GM21723 (cell line): ENCODE measurements at regions not wholly inside any gene's neighbourhood (a gene's known extent, or its start where the extent isn't known, plus 50 kb on each side); places are given as distances from the start of the nearest gene placed in this dataset.
"Not testable (repeated sequence)": the region's sequence is repeated elsewhere in the genome, so short reads cannot be mapped to it uniquely, and the experiment has no call there.

Experiments used
- ATAC-seq: cut with Tn5 transposase; IDR thresholded peaks from one replicate; pipeline ENCODE4 v1.9.1; 2021; ENCODE audit warnings: mild to moderate bottlenecking, moderate library complexity; ENCODE audit not compliant: unreplicated experiment

DNA sequence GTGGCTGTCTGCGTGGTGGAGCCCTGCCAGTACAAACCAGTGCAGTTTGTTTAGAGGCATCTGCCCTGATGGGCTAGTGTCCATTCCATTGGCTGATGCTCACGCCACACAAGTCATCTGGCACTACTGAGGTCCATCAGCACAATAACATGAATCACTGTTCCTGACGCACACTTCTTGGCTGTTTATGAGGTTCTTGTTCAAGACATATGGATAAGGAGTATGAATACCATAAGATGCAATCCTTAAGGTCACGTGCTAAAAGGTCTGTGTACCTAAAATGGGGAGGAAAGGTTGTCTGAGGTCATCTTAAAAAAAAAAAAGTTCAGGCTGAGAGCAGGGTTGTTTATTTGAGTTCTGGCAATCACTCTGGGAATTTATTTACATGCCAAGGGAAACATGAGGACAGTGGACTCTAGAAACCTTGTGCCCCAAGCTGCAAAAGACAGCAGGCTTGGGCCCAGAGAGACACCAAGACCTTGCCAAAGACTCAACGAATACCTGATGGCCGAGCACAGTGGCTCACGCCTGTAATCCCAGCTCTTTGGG is 54.1 kb upstream of the SHLD1 start:
- no peak for ATAC-seq

DNA sequence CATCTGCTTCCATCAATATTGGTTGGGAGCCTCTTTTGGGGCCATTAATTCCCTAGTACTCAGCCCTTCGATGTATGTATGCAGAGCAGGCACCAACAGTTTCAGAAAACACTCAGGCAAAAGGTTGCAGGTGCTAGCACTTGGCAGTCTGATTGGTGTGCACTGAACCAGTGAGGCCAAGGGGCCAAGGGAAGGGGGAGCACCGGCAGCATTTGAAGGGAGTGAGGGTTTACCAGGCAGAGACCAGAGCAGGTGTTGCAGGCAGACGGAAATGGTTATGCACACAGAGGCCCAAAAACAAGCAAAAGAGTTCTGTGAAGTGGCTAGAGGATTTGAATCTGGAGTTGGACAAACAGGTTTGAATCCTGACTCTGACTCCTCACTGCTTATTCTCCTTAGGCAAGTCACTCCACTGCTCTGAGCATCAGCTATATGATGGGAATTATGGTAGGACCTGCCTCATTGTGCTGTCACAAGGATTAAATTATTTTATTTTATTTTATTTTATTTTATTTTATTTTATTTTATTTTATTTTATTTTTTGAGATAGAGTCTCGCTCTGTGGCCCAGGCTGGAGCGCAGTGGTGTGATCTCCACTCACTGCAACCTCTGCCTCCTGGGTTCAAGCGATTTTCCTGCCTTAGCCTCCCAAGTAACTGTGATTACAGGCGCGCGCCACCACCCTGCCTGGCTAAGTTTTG is 58.1 kb upstream of the SHLD1 start:
- peak; percentile 99 for ATAC-seq

DNA sequence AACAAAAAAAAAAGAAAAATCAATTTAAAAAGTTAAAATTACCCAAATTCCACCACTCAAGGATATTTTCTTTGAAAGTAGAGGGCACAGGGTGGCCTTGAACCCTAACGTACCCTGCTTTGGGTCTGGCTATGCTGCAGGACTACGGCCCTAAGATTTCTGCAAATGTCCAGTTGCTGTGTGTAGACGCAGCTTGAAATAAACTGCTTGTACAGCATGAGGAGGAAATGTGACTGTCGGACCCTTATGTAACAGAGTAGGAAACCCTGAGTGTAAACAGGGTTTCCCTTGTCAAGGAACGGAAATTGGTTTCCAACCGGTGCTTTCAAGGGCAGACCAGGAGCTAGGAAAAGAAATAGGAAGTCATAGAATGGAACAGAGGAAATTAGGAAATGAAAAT is 60.7 kb upstream of the SHLD1 start:
- no peak for ATAC-seq

DNA sequence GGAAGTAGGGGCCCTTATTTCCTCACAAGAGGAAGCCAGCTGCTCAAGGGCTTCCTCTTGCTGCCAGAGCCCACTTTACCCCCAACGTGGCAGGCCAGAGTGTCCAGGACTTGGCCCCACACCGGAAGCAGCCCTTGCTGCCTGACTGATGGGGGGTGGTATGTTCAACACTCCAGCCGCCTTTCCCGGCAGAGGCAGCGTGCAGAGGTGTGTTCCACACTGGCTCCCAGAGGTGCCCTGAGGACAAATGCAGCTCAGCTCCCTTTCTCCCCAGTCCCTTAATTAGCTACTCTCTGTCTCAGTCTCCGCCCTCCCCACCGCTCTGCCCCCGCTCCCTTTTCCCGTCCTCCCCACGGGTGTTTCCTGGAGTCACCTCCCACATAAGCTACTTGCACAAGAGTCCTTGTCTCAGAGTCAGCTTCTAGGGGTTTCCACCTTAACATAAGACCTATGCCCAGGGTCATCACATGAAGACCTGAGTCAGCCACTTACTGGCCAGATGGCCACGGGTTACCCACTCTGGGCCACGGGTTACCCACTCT is 61.7 kb upstream of the SHLD1 start:
- ATAC-seq, result no peak

DNA sequence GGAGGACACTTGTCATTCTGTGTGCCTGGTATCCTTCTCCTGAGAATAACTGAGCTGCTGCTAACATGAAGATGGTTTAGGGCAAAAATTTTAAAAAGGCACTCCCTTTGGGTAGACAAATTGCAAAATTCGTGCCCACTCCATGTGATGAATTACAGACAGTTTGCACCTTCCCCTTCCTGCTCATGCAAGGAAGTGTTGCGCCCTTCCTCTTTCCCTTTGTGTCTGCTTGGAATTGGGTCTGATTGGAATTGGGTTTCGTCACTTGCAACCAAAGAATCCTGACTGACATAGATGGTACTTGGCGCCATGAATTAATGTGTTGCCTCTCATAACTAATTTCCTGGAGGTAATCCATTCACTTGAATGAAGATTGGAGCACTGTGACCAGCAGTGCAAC is 62.3 kb upstream of the SHLD1 start:
- no peak for ATAC-seq

DNA sequence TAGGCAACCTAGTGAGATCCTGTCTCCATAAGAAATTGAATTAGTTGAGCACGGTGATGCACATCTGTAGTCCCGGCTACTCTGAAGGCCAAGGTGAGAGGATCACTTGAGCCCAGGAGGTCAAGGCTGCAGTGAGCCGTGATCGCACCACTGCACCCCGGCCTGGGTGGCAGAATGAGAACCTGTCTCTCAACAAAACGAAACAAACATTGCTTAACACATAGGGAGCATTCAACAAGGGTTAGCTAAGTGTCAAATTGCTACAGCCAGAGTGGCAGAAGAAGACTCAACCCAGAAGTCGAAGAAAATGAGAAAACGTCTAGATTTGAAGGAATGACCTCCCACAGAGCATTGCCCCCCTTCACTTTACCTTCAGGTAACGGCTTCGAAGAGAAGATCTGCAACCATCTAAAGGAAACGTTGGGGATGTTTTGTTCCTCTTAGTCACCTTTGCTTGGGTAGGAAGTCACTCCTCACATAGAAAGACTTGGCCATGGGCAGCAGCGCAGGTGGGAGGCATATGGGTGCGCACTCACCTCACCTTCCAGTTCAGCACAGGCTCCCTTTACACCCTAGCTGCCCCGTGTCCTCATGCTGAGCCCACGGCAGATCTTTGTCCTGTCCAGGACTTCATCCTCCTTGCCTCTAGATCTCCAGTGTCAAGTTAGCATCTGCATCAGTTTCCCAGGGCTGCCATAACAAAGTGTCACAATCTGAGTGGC is 63.7 kb upstream of the SHLD1 start:
- no peak for ATAC-seq

DNA sequence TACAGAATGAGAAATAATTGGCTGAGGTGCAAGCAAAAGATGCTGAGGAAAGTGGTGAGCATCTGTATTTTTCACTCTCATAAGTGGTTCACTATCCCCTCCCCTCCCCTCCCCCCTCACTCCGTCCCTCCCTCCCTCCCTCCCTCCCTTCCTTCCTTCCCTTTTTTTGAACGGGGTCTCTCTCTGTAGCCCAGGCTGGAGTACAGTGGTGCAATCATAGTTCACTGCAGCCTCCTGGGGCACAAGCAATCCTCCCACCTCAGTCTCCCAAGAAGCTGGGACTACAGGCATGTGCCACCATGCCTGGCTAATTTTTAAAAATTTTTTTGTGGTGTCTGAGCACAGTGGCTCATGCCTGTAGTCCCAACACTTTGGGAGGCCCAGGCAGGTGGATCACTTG is 67.6 kb upstream of the SHLD1 start:
- ATAC-seq, result not testable (repeated sequence)

DNA sequence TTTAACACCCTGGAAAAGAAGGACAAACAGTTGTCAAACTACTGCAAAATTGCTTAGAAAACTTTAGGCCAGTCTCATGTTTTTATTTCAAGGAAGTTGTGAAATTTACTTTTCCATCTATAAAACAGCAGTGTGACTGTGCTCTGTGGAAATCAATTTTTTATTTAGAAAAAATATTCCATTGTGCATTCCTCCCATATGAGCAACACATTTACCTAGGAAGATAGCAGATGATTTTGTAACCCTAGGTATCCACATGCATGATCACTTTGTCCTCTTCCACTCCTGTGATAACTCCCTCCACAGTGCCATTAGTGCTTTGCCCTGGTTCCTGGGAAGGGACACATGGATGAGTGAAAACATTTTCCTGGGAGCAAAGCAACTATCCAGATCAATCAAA is 69.4 kb upstream of the GPCPD1 start:
- no peak for ATAC-seq

DNA sequence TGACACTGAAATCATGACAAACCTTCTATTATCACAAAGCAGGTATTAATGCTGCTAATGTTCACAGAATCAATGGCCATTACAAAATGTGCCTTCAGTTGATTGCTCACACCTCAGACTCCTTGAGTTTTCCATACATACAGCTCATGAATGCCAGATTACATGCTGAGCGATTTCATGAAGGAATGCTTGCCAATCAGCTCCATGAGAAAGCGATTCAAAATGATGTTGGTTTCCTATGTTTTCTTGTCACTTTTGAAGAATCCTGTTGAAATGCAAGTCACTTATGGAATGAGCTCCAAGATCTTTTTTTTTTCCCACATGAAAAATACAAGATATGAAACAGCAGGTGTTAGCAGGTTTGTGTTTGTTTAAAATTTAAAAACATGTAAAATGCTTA is 68.0 kb upstream of the GPCPD1 start:
- ATAC-seq, result no peak

DNA sequence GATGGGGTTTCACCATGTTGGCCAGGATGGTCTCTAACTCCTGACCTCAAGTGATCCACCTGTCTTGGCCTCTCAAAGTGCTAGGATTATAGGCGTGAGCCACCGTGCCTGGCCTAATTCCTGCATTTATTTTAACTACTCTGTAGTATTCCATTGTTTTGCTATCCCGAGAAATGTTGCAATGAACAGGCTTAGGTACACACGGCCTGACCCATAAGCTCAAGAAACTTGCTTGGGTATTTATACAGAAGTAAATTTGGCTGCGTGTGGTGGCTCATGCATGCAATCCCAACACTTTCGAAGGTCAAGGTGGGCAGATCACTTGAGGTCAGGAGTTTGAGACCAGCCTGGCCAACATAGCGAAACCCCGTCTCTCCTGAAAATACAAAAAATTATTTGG is 67.1 kb upstream of the GPCPD1 start:
- not testable (repeated sequence) for ATAC-seq

DNA sequence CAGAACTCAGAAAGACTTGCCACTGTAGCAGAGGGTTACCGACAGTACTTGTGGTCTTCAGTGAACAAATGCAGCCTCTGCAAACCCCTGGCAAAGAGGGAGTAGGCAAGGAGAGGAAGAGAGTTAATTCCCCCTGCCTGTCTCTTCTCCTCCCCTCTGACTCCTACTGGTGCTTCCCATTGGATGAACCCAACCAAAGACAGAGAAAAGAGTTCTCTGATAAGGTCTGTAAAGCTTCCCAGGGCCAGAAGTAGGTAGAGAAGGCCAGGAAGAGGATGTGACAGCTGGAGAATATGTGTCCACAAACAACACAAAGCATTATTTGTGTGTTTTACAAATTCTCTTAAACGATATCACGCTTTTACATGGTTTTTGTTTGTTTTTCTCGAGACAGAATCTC is 66.6 kb upstream of the GPCPD1 start:
- ATAC-seq, result no peak

DNA sequence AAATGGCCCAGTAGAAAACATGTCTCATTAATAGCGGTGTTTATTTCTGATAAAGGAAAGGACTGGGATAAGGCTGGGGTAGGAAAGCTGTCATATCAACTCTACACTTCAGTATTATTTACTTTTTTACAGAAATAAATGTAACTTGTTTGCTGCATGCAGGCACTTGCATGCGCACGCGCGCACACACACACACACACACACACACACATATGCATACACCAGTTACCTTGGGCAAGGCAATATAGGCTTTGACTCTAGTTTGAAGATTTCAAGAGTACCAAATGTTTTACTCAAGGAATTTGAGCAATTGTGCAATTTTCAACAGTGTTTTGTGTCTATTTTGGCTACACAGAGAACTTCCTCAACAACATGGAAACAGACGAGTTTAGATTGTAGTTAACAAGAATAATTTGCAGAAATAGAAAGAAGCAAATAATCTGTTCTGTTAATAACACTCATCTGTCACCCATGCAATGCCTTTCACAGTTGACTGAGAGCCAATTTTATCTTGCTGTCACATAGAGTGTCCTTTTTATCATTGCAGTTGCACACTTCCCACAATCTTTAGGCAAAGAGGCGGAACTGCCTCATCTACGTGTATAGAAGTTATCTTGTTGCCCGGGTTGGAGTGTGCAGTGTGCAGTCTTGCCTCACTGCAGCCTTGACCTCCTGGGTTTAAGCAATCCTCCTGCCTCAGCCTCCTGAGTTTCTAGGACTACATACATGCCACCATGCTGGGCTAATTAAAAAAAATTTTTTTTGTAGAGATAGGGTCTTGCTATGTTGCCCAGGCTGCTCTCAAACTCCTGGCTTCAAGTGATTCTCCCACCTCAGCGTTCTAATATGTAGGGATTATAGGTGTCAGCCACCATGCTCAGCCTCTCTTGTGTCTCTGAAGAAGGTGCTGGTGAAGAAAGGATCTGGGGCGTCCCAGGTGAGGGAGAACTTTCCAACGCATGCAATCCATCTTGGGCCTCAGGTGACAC is 64.6 kb upstream of the GPCPD1 start:
- ATAC-seq, result no peak

DNA sequence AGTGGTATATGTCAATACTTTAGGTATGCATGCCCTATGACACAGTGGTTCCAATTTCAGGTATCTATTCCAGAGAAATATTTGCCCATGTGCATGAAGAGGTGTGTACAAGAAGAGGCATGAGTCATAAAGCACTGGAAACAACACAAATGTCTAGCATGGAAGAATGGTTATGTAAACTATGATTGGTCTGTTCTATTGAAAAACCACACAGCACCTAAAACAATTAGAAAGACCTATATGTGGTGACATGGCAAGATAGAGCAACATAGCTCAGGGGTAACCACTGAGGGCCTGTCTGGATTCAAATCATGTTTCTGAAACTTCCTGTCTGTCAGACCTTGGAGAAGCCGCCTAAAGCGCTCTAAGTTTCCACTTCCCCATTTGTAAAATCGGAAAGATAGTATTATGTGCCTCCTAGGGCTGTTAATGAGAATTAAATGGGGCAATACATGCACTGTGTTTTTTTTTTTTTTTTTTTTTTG is 63.4 kb upstream of the GPCPD1 start:
- peak; percentile 92 for ATAC-seq

DNA sequence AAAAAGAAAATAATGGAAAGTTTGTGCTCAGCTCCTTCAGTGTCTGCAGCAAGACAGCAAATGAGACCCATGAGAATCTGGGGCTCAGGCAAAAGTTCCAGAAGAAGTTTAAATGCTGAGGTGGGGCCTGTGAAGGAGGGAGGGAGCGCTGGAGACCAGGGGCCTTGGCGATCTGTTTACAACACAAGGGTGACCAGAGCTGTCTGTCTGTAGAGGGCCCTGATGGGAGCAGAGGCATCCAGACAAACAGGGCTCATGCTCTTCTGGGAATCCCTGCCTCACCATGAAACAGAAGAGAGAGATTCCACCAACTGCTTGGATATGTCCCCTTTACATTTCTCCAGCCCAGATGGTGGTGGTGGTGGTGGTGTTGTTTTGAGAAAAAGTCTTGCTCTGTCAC is 60.1 kb upstream of the GPCPD1 start:
- ATAC-seq, result no peak

DNA sequence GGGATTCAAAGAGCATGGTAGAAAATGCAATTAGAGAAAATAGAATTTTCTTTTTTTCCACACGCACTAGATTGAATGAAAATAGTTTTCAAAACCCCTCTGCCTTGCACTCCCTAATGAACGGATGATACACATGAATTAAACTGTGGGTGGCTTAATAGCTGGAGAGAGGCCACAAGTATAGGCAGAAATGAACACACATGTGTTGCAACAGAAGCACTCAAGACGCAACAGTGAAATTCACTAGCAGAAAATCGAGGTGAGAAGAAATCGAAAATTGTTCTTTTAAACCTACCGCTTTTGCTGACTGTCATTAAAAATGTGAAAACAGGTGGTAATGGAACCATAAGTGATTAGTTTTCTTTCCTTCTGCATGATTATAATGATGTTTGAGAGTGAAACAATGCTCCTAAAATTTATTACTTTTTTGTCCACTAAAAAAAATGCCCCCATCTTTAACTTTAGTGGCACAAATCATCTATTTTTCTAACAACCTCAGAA is 59.3 kb upstream of the GPCPD1 start:
- ATAC-seq, result no peak

DNA sequence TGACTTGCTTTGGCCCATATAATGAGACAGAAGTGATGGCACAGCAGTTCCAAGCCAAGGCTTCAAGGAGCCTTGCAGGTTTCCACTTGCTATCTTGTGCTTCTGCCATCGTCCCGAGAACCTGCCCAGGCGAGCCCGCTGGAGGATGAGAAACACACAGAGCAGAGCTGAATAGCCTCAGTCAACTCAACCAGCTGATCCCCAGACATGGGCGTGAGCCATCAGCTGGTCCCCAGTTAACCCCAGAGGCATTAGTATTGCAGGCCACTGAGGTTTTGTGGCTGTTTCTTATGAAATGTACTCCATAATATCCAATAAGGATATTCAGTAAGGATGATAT is 57.7 kb upstream of the GPCPD1 start:
- ATAC-seq, result no peak

DNA sequence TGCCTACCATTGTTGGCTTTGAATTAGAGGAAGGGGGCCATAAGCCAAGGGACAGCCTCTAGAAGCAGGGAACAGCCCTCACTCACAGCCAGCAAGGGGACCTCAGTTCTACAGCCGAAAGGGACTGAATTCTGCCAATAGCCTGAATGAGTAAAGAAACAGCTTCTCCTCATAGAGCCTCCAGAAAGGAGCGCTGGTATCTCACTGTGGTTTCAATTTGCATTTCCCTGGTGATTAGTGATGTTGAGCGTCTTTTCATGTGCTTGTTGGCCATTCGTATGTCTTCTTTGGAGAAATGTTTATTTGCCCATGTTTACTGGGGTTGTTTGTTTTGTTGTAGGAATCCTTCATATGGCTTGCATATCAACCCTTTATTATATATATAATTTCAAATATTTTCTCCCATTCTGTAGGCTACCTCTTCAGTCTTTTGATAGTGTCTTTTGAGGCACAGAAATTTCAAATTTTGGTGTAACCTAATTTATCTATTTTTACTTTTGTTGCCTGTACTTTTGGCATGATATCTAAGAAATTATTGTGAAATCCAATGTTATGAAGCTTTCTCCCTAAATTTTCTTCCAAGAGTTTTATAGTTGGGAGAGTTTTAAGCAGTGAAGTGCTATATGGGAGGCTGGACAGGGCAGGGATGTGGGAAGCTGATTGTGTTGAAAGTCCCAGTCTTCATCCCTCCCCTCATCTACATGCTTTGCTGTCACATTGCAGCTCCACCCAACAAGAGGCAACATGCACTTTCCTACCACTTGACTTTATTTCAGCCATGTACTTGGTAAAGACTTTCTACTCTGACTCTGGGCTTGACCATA is 57.1 kb upstream of the GPCPD1 start:
- ATAC-seq, result peak; percentile 56

DNA sequence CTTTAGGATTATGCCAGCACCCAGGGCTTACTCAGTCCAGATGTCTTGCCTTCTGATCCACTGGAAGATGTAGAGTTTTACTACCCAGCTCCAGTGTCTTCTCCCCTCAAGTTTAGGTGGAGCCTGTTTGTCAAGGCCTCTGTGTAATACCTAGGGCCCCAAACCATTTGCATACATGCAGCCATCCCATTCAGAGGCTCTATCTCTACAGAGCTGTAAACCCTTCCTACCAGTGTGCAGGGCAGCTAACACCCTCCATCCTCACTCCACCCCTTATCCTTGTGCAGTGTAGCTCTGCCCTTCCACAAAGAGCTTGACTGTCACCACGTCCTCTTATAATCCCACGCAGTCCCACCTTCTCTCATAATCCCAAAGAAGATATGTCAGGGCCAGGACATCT is 54.6 kb upstream of the GPCPD1 start:
- ATAC-seq, result no peak

DNA sequence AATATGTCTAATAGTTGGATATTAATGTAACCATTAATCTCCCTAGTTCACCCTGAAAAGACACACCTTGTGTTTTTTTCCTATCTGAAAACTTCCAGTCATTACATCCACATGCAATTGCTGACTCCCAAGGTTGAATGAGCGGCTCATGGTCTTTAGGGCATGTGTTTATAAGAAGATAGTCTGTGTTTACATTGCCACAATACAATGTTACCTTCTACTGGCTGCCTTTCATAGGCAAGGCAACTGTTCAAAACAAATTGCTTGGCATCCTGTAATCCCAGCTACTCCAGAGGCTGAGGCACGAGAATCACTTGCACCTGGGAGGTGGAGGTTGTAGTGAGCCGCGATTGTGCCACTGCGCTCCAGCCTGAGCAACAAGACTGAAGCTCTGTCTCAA is 52.6 kb upstream of the GPCPD1 start:
- no peak for ATAC-seq

DNA sequence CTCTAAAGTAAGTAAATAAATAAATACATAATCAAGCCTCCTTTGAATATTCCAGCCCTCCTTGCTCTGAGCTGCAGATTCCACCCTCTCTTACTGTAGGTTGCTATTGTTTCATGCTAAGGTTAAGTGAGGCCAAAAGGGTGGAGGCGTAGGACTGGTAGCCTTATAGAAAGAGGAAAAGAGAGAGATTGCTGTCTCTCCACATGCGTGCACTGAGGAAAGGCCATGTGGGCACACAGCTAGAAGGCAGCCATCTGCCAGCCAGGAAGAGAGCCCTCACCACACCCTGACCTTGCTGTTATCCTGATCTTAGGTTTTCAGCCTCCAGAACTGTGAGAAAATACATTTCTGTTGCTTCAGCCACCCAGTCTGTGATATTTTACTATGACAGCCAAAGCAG is 52.0 kb upstream of the GPCPD1 start:
- ATAC-seq, result no peak
